ENCODE measurements at regions not wholly inside any gene's neighbourhood (a gene's known extent, or its start where the extent isn't known, plus 50 kb on each side); places are given as distances from the start of the nearest gene placed in this dataset.
"Not testable (repeated sequence)": the region's sequence is repeated elsewhere in the genome, so short reads cannot be mapped to it uniquely, and the experiment has no call there.

DNA sequence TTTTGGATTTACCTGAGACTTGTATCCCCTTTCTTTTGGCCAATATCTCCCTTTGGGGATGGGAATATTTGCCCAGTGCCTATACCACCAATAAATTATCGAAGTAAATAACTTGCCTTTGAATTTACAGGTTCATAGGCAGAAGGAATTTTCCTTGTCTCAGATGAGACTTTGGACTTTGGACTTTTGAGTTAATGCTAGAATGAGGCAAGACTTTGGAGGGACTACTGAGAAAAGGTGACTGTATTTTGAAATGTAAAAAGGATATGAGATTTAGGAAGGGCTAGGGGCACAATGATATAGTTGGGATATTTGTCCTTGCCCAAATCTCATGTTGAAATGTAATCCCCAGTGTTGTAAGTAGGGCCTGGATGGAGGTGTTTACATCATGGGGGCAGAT is 384.5 kb upstream of the GHITM start:
- DNase-seq (ENCODE audit: low read depth): no peak

DNA sequence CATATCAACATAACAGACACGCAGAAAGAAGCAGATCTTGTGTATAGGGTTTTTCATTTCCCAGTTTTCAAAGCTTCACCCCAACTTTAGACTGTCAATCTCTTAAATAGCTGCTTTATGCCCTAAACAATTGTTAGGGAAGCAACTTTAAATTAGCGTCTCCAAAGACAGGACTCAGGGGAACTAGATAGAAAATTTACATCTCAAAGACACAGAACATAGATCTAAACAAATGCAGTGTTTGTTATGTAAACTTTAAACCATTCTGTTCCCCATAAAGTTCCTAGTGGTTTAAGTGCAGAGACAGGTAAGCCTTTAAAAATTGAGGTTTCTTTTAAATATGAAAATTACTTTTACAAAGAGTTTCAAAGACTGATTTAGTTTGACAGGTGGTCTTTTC is 379.2 kb upstream of the GHITM start:
- no peak for DNase-seq (ENCODE audit: low read depth)

DNA sequence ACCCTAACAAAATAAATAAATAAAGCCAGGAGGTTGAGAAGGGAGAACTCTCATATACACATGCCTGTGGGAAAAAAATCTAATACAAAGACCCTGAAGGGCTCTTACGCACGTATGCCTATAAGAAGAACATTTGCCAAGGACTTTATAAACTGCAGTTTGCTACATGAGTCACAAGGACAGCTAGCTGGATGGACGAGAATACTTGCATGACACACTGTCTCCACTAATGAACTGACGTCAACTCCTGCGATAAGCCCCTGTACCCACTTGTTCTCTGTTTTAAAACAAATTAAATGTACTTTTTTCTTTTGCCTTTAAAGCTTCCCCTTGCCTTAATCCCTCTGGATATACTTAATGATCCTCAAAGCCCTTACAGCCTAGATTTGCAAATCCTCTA is 374.6 kb upstream of the GHITM start:
- no peak for DNase-seq (ENCODE audit: low read depth)

DNA sequence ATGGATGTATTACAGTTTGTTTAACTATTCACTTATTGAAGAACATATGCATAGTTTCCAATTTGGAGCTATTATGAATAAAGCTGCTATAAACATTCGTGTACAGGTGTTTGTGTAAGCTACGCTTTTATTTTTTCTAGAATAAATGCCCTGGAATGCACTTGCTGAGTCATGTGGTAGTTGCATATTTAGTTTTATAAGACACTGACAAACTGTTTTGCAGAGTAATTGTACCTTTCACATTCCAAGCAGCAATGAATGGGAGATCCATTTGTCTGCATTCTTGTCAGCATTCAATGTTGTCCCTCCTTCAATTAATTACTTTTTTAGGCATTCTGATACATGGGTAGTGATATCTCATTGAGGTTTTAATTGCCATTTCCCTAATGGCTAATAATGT is 373.6 kb upstream of the GHITM start:
- DNase-seq (ENCODE audit: low read depth): no peak

DNA sequence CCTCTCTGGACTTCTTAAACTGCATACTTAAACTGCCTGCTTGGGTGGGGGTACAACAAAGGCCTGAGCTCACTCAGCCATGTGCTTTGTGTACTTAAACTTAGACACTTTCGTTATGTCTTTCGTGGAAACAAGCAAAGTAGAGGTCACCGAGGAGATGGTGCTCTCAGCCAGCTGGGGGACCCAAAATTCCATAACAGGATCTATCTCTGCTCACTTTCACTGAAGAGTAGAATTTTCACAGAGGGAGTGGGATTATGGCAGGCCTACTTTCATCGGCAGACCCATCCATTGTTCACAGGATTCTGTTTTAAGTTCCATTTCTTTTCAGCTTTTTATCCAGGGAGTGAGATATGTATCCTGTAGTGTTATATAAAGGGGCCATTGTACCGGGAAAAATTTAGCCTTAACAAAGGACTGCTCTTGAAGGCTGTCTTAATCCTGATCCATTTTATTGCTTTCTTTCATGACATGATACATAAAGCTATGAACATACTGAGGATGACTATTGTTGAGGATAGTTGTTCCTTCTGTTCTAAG is 370.0 kb upstream of the GHITM start:
- DNase-seq (ENCODE audit: low read depth): no peak

DNA sequence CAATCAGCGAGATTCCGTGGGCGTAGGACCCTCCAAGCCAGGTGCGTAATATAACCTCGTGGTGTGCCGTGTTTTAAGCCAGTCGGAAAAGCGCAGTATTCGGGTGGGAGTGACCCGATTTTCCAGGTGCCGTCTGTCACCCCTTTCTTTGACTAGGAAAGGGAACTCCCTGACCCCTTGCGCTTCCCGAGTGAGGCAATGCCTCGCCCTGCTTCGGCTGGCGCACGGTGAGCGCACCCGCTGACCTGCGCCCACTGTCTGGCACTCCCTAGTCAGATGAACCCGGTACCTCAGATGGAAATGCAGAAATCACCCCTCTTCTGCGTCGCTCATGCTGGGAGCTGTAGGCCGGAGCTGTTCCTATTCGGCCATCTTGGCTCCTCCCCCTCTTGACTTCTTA is 352.6 kb upstream of the GHITM start:
- not testable (repeated sequence) for DNase-seq (ENCODE audit: low read depth)

DNA sequence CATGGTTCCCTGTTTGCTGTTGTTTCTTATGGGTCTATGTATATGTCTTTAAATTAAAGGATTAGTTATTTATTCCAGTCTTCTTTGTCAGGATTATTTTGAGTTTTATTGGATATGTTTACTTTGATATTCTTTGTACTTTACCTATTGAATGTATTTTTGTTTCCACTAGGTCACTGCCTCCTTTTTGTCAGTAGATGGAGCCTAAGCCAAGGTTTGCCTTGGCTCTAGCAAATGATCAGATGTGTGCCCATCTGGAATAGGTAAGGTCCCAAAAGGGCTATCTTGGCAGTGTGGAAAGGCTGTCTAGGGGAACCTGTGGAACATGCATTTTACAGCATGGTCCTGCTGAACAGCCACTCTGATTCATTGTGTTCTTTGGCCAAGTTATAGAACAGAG is 337.3 kb upstream of the GHITM start:
- no peak for DNase-seq (ENCODE audit: low read depth)

DNA sequence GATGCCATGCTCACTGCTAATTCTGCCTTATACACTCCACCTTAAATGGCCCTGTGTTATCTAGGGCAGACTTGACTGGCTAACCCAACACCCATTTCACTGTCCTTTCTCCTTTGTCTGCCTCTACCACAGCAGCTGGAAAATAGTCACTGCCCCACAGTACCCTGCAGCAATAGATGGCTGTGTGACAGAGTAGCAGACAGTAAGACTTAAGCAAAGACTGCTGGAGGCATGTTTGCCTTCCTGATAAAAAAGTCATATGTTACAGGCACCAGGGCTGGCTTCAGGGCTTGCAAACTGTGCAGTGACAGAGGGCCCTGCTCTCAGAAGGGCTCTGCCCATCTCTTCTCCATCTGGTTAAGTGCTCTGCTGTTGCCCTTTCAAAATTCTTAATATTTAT is 332.6 kb upstream of the GHITM start:
- DNase-seq (ENCODE audit: low read depth): no peak

DNA sequence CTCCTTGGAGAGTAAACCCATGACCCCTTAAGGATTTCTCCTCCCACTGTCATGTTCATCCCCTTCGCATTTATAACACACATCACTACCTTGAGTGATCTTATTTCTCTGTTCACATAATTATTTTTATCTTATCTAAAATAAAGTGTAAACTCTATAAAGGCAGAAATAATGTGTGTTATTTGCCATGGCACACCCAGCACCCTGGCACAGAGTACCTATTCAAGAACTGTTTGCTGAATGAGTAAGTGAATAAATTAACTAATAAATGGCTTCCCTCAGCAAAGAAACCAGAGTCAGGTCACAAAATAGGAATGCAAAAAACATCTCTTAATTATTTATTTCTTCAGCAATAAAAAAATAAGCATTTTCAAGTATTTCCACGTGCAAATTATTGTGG is 330.3 kb upstream of the GHITM start:
- DNase-seq (ENCODE audit: low read depth): no peak

DNA sequence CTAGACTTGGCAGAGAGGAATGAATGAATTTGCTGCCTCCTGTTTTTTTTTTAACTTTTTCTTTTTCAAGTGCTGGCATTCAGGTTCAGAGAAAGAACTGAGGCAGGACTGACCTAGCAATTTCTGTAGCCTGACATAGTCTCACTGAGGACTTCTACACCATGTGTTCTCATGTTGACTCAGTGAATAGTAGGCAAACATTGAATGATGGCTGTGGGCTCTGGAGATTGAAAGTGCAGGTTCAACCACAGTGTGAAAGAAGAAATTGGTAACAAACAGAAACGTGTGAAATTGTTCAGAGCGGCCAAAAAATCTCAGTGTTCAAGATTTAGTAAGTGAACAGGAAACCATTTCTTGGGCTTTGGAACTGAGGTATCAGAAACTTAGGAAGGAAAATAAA is 322.4 kb upstream of the GHITM start:
- no peak for DNase-seq (ENCODE audit: low read depth)

DNA sequence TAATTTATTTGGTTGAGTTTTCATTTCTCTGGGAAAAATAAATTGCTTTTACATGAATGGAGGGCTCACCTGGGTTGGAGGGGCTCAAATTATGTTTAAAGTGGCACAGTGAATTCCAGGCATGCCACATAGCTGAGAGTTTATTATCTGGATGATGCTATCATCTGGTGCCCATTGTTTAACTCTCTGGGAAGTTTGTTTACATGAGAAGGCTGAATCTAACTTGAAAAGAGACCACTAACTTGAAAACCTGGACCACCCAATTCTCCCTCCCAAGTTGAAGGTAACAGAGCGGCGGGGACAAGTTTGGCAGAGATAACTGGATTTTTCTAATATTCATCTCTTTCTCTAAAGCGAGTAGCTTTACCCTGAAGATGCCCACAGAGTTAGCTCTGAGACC is 321.5 kb upstream of the GHITM start:
- no peak for DNase-seq (ENCODE audit: low read depth)

DNA sequence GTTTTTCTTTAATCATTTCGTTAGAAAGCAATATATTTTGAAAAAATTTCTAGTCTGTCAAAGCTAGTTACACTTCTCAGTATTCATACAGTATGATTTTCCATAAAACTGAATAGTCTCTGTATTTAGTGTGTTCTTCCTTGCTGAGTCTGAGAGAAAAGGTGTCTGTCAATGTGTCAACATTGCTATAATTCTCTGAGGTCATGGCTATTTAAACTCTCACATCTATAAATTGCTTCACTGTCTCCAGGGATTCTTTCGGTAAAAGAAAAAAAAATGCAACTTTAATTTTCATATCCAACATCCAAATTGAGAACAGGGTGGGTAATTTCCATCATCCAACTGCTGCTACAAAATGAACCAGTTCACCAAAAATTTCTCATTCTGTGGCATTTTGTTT is 319.7 kb upstream of the GHITM start:
- no peak for DNase-seq (ENCODE audit: low read depth)

DNA sequence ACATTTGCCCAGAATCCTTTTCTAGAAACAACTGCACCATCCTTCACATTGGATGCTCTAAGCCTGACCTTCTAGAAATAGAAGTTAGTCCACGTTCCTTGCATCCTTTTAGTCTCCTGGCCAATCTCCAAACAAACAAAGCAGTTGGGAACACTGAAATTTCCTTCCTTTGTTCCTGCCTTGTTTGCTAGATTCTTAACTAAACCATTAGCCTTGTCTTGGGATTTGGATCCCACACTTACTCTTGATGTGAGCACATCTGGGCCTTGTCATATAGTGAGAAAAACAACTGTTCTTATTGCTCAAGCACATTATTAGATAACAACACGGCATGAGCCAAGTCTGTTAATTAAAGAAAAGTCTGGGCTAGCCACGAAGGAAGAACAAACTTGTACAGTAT is 319.3 kb upstream of the GHITM start:
- DNase-seq (ENCODE audit: low read depth): no peak

DNA sequence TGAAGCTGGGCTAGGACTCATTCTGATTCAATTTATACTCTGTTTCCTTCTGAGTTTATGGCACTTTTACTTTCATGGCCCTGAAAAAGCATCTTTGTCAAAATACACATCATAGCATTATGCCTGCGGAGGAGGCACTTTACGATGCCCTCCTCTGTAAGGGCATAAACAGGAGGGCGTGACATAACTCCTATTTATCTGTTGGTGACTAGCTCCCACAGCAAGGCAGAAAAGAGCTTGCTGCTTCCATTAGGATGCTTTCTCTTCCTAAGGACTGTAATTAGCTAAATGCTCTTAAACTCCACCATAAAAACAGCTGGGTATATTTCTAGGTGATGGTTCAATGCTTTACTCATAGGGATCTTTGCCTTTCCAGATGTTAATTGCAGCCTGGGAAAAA is 315.2 kb upstream of the GHITM start:
- DNase-seq (ENCODE audit: low read depth): no peak

DNA sequence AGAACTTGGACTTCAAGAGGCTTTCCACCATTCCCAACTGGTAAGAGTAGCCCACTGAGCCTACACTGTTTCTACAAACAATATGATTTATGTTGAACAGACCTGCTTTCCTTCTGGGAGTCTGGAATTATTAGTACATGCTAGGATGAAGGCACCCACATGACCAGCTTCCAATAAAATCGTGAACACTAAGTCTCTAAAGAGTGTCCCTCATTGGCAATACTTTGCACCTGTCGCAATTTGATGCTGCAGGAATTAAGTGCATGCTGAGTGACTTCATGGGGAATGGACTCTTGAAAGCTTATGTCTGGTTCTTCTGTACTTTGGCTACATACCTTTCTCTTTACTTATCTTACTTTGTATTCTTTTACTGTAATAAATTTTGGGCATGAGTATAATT is 305.2 kb upstream of the GHITM start:
- DNase-seq (ENCODE audit: low read depth): no peak

DNA sequence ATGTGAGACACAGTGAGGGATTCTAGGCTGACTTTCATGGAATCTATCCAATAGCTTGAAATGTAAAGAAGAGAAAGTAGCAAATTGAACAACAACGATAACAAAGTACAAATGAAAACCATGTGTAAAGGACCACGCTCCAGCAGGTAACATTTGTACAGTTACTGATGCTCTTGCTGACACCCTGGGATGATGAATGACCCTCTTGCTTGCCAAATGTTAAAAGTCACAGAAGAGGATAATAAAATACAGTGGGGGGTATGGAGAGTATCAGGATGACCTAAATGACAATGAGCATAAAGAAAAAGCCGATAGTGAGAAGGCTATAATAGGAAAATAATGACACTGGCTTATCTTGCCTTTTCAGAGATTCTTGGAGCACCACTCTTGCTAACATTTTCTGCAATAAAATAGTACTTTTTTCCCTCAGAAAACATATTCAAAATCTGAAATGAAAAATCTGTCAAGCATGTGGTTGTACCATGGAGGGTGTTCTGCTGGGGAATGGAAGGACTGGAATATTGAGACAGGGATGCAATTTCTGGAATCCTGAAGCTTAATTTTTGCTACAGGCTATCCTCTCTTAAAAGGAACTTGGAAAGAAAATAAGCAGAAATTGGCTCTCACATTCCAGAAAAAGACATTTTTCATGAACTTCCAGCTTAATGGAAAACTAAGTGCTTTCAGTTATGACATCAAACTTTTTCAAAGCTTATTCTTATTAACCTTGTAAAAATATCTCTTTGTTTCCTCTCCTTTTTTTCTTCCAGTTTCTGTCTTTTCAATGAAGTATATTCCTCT is 303.2 kb upstream of the GHITM start:
- no peak for DNase-seq (ENCODE audit: low read depth)

DNA sequence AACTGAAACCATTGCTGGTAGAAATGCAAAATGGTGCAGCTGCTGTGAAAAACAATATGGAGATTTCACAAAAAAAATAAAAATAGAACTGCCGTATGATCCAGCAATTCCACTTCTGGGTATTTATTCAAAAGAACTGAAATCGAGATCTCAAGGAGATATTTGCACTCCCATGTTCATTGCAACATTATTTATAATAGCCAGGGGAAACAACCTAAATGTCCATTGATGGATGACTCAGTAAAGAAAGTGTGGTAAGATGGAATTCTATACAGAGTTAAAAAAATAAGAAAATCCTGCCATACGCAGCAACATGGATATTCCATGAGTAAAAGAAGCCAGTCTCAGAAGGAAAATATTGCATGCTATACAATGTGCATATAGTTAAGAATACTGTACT is 290.6 kb upstream of the GHITM start:
- DNase-seq (ENCODE audit: low read depth): no peak

DNA sequence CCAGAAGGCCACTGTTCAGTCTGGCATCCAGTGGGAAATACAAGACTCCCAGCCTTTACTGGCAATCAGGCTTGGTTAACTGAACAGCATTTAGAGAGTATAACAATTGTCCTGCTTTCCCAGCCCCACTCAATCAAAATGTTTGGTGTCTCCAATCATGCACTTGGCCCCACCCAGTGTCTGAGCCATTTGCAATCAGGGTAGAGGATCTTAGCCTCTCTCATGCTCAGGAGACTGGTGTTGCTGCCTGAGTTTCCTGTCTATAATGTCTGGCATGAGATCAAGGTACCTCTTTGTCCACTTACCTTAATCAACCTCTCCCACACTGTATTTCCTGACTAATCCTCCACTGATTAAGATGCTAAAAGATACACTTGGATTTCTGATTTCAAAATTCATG is 290.2 kb upstream of the GHITM start:
- no peak for DNase-seq (ENCODE audit: low read depth)

DNA sequence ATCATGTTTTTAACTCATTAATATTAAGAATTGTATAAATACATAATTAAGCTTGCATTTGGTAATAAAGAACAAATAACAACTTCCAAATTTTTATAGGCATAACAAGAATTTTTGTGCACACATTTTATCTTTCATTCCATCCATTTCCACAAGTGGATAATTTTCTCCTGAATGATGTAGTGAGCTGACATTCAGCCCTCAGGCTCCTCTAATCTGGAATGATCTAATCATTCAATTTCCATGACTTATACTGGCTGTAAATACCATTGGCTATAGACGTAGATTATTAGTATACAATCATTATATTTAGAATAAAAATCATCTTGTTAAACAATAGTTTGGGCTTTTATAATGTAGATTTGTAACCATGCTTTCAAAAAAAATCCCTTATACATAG is 287.2 kb upstream of the GHITM start:
- no peak for DNase-seq (ENCODE audit: low read depth)

DNA sequence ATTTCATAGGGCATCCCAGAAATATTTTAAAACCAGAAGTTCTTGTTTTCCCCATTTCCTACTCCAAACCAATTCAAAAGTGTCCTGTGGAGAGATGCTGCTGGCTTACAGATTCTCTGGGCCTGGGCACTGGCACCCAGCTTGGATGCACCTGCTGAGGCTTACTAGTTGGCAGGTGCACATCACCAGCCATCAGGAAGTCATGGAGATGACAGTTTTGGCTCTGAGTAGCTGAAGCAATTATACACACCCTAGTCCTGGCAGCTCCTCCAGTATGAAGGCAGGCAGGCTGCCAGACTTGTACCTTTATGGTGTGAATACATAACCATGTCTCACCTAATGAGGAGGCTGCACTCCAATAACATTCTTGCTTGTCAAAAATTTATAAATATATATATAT is 276.6 kb upstream of the GHITM start:
- DNase-seq (ENCODE audit: low read depth): no peak

DNA sequence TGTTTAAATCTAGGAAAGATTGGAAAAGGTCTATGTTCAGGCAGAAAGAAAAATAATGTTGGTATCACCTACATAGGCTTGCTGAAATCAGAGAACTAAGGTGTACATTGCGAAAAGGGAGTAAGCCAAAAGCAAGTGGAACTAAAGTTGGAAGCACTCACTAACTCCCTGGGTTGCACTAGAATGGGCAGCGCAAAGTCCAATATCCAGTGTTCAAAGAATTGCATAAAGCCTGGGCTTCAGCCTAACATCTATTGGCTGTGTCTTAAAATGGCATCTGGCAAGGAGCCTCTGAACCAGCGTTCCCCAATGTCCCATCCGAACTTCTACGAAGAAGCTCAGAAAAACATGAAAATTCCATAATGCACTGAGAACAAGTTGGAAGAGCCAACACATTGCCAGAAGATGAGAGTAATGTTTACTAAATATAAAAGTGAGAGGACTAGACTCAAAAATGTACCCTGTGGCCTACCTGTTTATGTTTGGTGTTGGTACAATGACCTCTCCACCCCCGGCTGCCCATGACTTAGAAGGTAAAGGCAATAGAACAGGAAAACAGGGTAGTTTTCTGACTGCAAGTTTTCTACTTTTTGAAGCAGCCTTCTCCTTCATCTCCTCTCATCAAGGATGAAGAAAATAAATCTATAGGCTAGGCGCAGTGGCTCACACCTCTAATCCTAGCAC is 275.9 kb upstream of the GHITM start:
- DNase-seq (ENCODE audit: low read depth): no peak

DNA sequence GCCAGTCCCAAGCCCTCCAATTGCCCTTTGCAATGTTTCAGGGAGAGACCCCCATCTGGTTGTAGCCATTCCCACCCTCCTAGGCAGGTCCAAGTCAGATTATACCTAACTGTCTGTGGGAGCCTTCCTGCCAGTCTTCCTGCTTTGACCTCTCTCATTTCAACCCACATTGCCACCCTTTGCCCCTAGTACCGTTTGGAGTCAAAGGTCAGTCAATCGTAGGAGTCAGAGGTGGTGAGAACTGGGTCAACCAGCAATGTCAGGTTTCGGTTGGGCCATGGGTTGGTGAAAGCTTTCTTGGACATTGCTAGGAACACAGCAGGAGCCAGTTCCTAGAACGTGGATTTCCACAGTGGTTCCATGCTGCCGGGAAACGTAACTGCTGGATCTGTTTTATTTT is 269.4 kb upstream of the GHITM start:
- DNase-seq (ENCODE audit: low read depth): no peak

DNA sequence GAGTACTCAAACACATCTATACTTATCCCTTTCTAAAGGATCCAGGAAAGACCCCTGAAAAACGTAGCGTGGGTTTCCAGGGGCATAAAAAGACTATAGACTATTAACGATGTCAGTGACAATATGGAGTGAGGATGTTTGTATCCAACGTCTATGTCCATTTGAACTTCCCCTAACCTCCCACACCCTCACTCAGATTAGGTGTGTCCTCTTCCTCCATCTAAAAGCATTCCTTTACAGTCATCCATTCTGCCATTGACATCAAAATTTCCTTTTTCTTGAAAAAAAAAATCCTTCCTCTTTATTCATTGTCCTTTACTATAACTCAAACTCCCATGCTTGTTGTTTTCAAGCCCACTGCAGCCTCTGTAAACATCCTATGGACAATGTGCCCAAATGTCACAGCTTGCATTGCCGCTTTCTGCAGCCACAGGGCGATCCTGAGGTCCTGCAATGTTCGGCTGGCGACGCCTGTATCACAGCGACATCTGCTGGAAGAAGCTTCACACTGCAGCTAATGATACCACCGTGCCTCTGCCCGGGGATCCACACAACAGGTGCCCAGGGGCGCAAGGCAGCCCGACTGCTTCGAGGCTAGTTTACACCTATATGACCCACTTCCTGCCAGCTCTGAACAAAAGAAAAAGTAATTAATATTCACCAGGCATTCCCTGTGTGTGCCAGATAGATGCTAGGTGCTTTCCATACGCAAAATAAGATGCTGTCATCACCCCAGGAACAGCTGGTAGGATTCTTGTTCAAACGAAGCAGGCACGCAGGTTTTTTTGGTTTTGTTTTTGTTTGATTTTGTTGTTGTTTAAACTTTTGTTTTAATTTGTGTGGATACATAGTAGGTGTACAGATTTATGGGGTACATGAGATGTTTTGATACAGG is 267.9 kb upstream of the GHITM start:
- peak; percentile 18 for DNase-seq (ENCODE audit: low read depth)
